SK-N-SH (cell line): ENCODE measurements at regions not wholly inside any gene's neighbourhood (a gene's known extent, or its start where the extent isn't known, plus 50 kb on each side); places are given as distances from the start of the nearest gene placed in this dataset.
"Not testable (repeated sequence)": the region's sequence is repeated elsewhere in the genome, so short reads cannot be mapped to it uniquely, and the experiment has no call there.

Experiments used
- CTCF ChIA-PET: fragments of 300-600, 350-600 bp; formaldehyde crosslinking; extraction: SDS; loops from one replicate; lab custom pipeline; 2021; lab: Yijun Ruan, JAX
- POLR2A ChIA-PET: fragments of 350-600 bp; sonication (Branson Sonifier 250); formaldehyde crosslinking; extraction: SDS; loops from one replicate; lab custom pipeline; 2020; ENCODE audit warnings: antibody characterized with exemption, inconsistent platforms; lab: Yijun Ruan, JAX
- DNase-seq: peaks from one replicate; pipeline ENCODE4 v3.0.0; 2012
- H2AFZ ChIP-seq: fragments of 200-600 bp; sonication (generic); 2 replicates; pipeline ENCODE4 v1.8.1; 2016; ENCODE audit warnings: antibody characterized with exemption, mild to moderate bottlenecking, low read depth
- H3F3A ChIP-seq: fragments of 200-600 bp; sonication (generic); replicated peaks from 2 replicates; pipeline ENCODE3; 2016; ENCODE audit warnings: antibody characterized with exemption, mild to moderate bottlenecking; ENCODE audit not compliant: insufficient read depth
- H3K27ac ChIP-seq, 2 experiments: fragments of 200-500 bp in 1 of 2; fragments of 200-600 bp in 1 of 2; sonication (Bioruptor generic) in 1 of 2; sonication (generic), shearing (Covaris generic) in 1 of 2; 2 replicates each; pipeline versions ENCODE4 v1.5.1 to v1.6.1; 2014 to 2016; ENCODE audit warnings: low read depth in 2 of 2, inconsistent platforms in 1 of 2, low read length in 1 of 2, mild to moderate bottlenecking in 1 of 2, mixed read lengths in 1 of 2
- H3K27me3 ChIP-seq: fragments of 200-600 bp; sonication (generic), shearing (Covaris generic); 2 replicates; pipeline ENCODE4 v1.6.1; 2016; ENCODE audit warnings: mixed run types; ENCODE audit not compliant: insufficient read depth
- H3K36me3 ChIP-seq, 2 experiments: fragments of 200-500 bp in 1 of 2; fragments of 200-600 bp in 1 of 2; sonication (Bioruptor generic) in 1 of 2; sonication (generic) in 1 of 2; replicated peaks in 1 of 2; 2 replicates each; pipeline versions ENCODE3 to v1.5.1; 2014 to 2016; ENCODE audit warnings: low read length in 1 of 2, mild to moderate bottlenecking in 1 of 2; ENCODE audit not compliant: insufficient read depth in 2 of 2, control insufficient read depth in 1 of 2
- H3K4me1 ChIP-seq, 2 experiments: fragments of 200-500 bp in 1 of 2; fragments of 200-600 bp in 1 of 2; sonication (Bioruptor generic) in 1 of 2; sonication (generic), shearing (Covaris generic) in 1 of 2; 2 replicates each; pipeline versions ENCODE4 v1.5.1 to v1.6.1; 2014 to 2016; ENCODE audit warnings: low read depth in 1 of 2, low read length in 1 of 2, mixed run types in 1 of 2; ENCODE audit not compliant: insufficient read depth in 2 of 2, control insufficient read depth in 1 of 2
- H3K4me2 ChIP-seq: fragments of 200-600 bp; sonication (generic), shearing (Covaris generic); 2 replicates; pipeline ENCODE4 v1.6.1; 2017; ENCODE audit warnings: mixed run types
- H3K4me3 ChIP-seq, 2 experiments: fragments of 200-500 bp in 1 of 2; fragments of 200-600 bp in 1 of 2; sonication (Bioruptor generic) in 1 of 2; sonication (generic), shearing (Covaris generic) in 1 of 2; 2 replicates each; pipeline versions ENCODE4 v1.5.1 to v1.8.1; 2014 to 2016; ENCODE audit warnings: low read depth in 2 of 2, inconsistent platforms in 1 of 2, low read length in 1 of 2, mild to moderate bottlenecking in 1 of 2, mixed read lengths in 1 of 2, moderate library complexity in 1 of 2
- H3K79me2 ChIP-seq: fragments of 200-600 bp; sonication (generic); 2 replicates; pipeline ENCODE4 v1.8.1; 2017; ENCODE audit warnings: mild to moderate bottlenecking; ENCODE audit not compliant: insufficient read depth
- H3K9ac ChIP-seq: fragments of 200-600 bp; sonication (generic); 2 replicates; pipeline ENCODE4 v1.6.1; 2017; ENCODE audit warnings: mixed run types
- H3K9me2 ChIP-seq: fragments of 200-600 bp; sonication (generic); 2 replicates; pipeline ENCODE4 v1.6.1; 2017; ENCODE audit warnings: mixed run types
- H3K9me3 ChIP-seq: fragments of 200-600 bp; sonication (generic); 2 replicates; pipeline ENCODE4 v1.6.1; 2017; ENCODE audit warnings: mixed run types, mild to moderate bottlenecking, moderate library complexity
- H4K20me1 ChIP-seq: fragments of 200-600 bp; sonication (generic); 2 replicates; pipeline ENCODE4 v1.6.1; 2017; ENCODE audit warnings: mild to moderate bottlenecking, mixed run types; ENCODE audit not compliant: insufficient read depth
- ELF1 ChIP-seq: IDR thresholded peaks from 2 replicates; pipeline ENCODE4 v1.4.0; 2012
- FOXJ3 ChIP-seq: sonication (generic); formaldehyde crosslinking; IDR thresholded peaks from 2 replicates; pipeline ENCODE4 v1.5.1; 2020; ENCODE audit warnings: mild to moderate bottlenecking, missing genetic modification reagents
- PBX3 ChIP-seq: IDR thresholded peaks from 2 replicates; pipeline ENCODE4; 2012
- TAF1 ChIP-seq: IDR thresholded peaks from 2 replicates; pipeline ENCODE4 v1.6.1; 2012; ENCODE audit warnings: low read depth, mild to moderate bottlenecking, low read length, moderate library complexity, borderline replicate concordance
- TEAD4 ChIP-seq: IDR thresholded peaks from 2 replicates; pipeline ENCODE4 v1.4.0; 2012; ENCODE audit warnings: mild to moderate bottlenecking, borderline replicate concordance; ENCODE audit not compliant: insufficient read depth
- WGBS: methylation state at CpG from one replicate; pipeline ENCODE4 v1.1.6; 2017; ENCODE audit warnings: low lambda C conversion rate; 5-methylcytosine and 5-hydroxymethylcytosine counted together
- TF ChIP-seq, protein P1 (sequence below): fragments of 150-350 bp; IDR thresholded peaks from 2 replicates; pipeline ENCODE4 v1.6.1; 2016; ENCODE audit warnings: mild to moderate bottlenecking, low read depth, low read length

DNA sequence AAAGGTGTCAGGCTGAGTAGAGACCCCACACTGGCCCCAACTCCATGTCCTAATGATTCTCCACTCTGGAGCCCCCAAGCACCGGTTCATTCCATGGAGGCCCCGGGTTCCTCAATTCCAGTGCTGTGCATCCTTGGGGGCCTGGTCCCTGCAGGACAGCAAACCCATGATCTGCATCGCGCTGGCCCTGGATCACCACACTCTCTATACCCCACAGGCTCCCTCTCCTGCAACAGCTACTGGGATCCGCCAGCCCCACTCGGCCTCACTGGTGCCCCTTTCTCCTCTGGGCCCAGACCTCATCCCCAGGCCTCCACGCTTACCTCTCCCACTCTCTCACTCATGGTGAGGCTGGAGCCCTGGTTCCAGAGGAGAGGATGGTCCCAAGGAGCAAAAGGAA, 68.6 kb upstream of the TUBA3E start:
- DNase-seq, CTCF ChIA-PET, H3K36me3 ChIP-seq, H3K27me3 ChIP-seq, H3K9me3 ChIP-seq, H3K9ac ChIP-seq, POLR2A ChIA-PET, H3F3A ChIP-seq, H4K20me1 ChIP-seq, H3K79me2 ChIP-seq, H2AFZ ChIP-seq, H3K9me2 ChIP-seq, H3K4me3 ChIP-seq, H3K27ac ChIP-seq, H3K4me2 ChIP-seq: not testable (repeated sequence)
- WGBS, result 59% methylated on average over 6 of the region's 7 CpGs
- H3K4me1 ChIP-seq, result peaks cover 0 to 29% of the 10 kb centered on the region in 2 experiments; a peak in 1 of 4 replicates

DNA sequence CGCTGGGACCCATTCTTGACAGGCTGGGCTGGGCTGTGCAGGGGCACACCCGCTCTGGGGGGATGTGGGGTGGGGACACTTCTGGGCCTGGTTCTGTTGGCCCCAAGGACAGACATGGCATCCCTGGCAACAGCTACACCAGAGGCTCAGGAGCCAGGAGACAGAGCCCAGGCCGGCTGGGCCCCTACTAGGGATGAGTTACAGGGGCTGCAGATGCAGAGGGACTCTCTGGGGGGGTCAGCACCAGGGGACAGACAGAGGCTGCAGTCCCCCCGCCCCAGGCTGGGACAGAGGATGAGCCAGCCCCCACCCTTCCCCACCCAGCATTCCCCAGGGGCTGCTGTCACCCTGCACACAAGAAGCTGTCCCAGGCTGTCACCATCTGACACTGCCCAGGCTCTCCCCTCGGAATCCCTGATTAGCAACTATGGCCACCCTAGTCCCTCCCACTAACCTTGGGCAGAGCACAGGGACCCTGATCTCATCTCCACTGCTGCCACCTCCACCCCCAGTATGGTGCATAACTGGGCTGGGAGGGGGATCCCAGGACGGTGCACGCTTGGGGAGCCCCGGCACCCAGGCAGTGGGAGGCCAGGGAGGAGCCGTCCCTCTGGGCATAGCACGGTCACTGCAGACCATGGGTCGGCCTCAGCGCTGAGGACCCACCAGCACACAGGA, 67.5 kb upstream of the TUBA3E start:
- CTCF ChIA-PET, H3K27me3 ChIP-seq, H4K20me1 ChIP-seq, H3K36me3 ChIP-seq, H3K79me2 ChIP-seq, H3K27ac ChIP-seq, H3K4me2 ChIP-seq, H3K4me3 ChIP-seq, H3K9me3 ChIP-seq, POLR2A ChIA-PET, H3K9ac ChIP-seq, H2AFZ ChIP-seq, H3F3A ChIP-seq, H3K9me2 ChIP-seq, DNase-seq: not testable (repeated sequence)
- WGBS, result 20% methylated on average over 1 of the region's 12 CpGs
- peaks cover 0 to 33% of the 10 kb centered on the region in 2 experiments; a peak in 2 of 4 replicates for H3K4me1 ChIP-seq

DNA sequence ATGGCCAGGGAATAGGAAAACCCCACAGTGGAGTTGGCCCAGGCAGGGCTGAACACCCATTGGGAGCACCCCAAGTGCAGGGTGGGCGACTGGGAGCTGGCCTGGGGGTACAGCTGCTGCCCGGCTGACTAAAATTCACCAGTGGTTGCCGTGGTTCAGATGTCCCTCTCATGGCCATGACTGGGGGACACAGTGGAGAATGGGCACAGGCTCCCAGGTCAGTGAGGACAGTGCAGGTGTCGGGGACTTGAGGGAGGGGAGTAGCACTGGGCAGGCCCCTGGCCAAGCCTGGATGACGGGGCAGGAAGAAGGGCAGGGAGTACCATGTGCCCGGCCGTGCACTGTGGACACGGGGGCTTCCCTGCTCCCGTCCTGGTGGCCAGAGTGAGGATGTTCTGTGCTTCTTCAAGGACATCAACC, 66.7 kb upstream of the TUBA3E start:
- H4K20me1 ChIP-seq, H3K4me3 ChIP-seq, H3K79me2 ChIP-seq, POLR2A ChIA-PET, H3K36me3 ChIP-seq, H3K9ac ChIP-seq, H3F3A ChIP-seq, H3K27me3 ChIP-seq, CTCF ChIA-PET, H2AFZ ChIP-seq, H3K9me3 ChIP-seq, H3K9me2 ChIP-seq, H3K27ac ChIP-seq, H3K4me2 ChIP-seq, DNase-seq: not testable (repeated sequence)
- peaks cover 0 to 35% of the 10 kb centered on the region in 2 experiments; a peak in 2 of 4 replicates for H3K4me1 ChIP-seq
- WGBS, result no CpG with 5 or more reads among the region's 9 CpGs

DNA sequence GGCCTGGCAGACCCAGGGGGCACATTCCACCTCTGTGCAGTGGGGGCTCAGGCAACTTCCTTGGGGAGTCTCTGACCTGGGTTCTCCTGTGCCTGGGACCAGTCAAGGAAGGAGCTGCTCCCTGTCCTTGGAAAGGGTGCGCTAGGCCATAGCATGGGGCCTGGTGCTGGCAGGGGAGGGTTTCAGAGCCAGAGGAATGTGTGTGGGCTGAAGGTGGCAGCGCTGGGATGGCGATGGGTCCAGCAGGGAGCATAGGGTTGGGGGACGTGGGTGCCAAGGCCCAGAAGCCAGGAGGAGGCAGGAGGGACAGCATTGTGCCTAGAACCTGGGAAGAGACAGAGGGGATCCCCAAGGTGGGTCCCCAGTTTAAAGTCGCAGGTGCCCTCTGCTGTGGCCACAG, 66.3 kb upstream of the TUBA3E start:
- no peak overlapping the region for H3K4me3 ChIP-seq
- H3K27me3 ChIP-seq, result no peaks in the 10 kb centered on the region
- no peak overlapping the region for H2AFZ ChIP-seq
- ChIA-PET CTCF (interaction anchor here (1.4 kb wide), 1 partner anchor 56 kb away, joined by 3 read pairs; no protein-coding TSS in a partner anchor), POLR2A (no interaction called here)
- no peaks in the 10 kb centered on the region for H3K36me3 ChIP-seq
- H3K4me1 ChIP-seq, result peaks cover 0 to 36% of the 10 kb centered on the region in 2 experiments; a peak in 2 of 4 replicates
- WGBS, result 27% methylated on average over 4 of the region's 5 CpGs
- H3K9ac ChIP-seq, result no peak overlapping the region
- TF ChIP-seq, protein P1, sequence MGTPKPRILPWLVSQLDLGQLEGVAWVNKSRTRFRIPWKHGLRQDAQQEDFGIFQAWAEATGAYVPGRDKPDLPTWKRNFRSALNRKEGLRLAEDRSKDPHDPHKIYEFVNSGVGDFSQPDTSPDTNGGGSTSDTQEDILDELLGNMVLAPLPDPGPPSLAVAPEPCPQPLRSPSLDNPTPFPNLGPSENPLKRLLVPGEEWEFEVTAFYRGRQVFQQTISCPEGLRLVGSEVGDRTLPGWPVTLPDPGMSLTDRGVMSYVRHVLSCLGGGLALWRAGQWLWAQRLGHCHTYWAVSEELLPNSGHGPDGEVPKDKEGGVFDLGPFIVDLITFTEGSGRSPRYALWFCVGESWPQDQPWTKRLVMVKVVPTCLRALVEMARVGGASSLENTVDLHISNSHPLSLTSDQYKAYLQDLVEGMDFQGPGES, result no peak
- no peak for TF ChIP-seq TEAD4
- TF ChIP-seq PBX3, result no peak
- no peak for TF ChIP-seq TAF1
- TF ChIP-seq FOXJ3 (CRISPR knock-in tag), result no peak
- TF ChIP-seq ELF1, result no peak
- no peaks in the 10 kb centered on the region for H3K79me2 ChIP-seq
- H4K20me1 ChIP-seq, result no peaks in the 10 kb centered on the region
- H3K4me2 ChIP-seq, result no peak overlapping the region
- no peaks in the 10 kb centered on the region for H3K9me3 ChIP-seq
- no peaks in the 10 kb centered on the region for H3F3A ChIP-seq
- H3K9me2 ChIP-seq, result no peaks in the 10 kb centered on the region
- DNase-seq, result no peak
- H3K27ac ChIP-seq, result no peak overlapping the region
